CD14-positive monocyte (primary cell): ENCODE measurements at regions not wholly inside any gene's neighbourhood (a gene's known extent, or its start where the extent isn't known, plus 50 kb on each side); places are given as distances from the start of the nearest gene placed in this dataset.

Experiments
- DNase-seq, 3 donors: peaks; one replicate each; pipeline ENCODE4 v3.0.0-alpha.2; 2011 to 2022
- H2AFZ ChIP-seq: 2 replicates; pipeline ENCODE4 v1.6.0; 2012; ENCODE audit warnings: mild to moderate bottlenecking, low read depth, low read length, inconsistent platforms; ENCODE audit not compliant: insufficient read depth, poor library complexity, severe bottlenecking
- H3K27ac ChIP-seq, 2 donors: 1 replicate in 1 of 2; 2 replicates in 1 of 2; pipeline ENCODE4 v1.5.1; 2012 to 2013; ENCODE audit warnings: low read length in 2 of 2, control low read depth in 1 of 2, inconsistent platforms in 1 of 2, low read depth in 1 of 2, mild to moderate bottlenecking in 1 of 2
- H3K27me3 ChIP-seq, 2 donors: one replicate each; pipeline versions ENCODE4 v1.6.0 to v1.6.1; 2011 to 2013; ENCODE audit warnings: low read length in 2 of 2; ENCODE audit not compliant: control insufficient read depth in 2 of 2, insufficient read depth in 2 of 2
- H3K36me3 ChIP-seq, 2 donors: replicated peaks in 1 of 2; 1 replicate in 1 of 2; 2 replicates in 1 of 2; pipeline versions ENCODE4 v1.5.1 to v1.6.1; 2012 to 2013; ENCODE audit warnings: low read length in 2 of 2, control low read depth in 1 of 2, inconsistent platforms in 1 of 2, mild to moderate bottlenecking in 1 of 2; ENCODE audit not compliant: insufficient read depth in 2 of 2, control insufficient read depth in 1 of 2
- H3K4me1 ChIP-seq, 2 donors: 1 replicate in 1 of 2; 2 replicates in 1 of 2; pipeline versions ENCODE4 v1.5.1 to v1.6.1; 2012 to 2013; ENCODE audit warnings: low read length in 2 of 2, control low read depth in 1 of 2, inconsistent platforms in 1 of 2, mild to moderate bottlenecking in 1 of 2, moderate library complexity in 1 of 2; ENCODE audit not compliant: insufficient read depth in 2 of 2, control insufficient read depth in 1 of 2
- H3K4me2 ChIP-seq: replicated peaks from 2 replicates; pipeline ENCODE3; 2012; ENCODE audit warnings: low read length, moderate library complexity, mild to moderate bottlenecking; ENCODE audit not compliant: poor library complexity, severe bottlenecking; ENCODE audit errors: extremely low read depth
- H3K4me3 ChIP-seq, 3 experiments: fragments of 200-600 bp in 1 of 3; sonication (generic) in 1 of 3; replicated peaks in 1 of 3; 1 replicate in 2 of 3; 2 replicates in 1 of 3; pipeline ENCODE4 v1.5.1; 2011 to 2013; ENCODE audit warnings: low read length in 3 of 3, mild to moderate bottlenecking in 3 of 3, control low read depth in 2 of 3, low read depth in 2 of 3, inconsistent platforms in 1 of 3, moderate library complexity in 1 of 3
- H3K79me2 ChIP-seq: 2 replicates; pipeline ENCODE4 v1.6.0; 2012; ENCODE audit warnings: mild to moderate bottlenecking, control low read depth, inconsistent platforms, low read length, moderate library complexity; ENCODE audit not compliant: insufficient read depth
- H3K9ac ChIP-seq: 2 replicates; pipeline ENCODE4 v1.6.0; 2017; ENCODE audit warnings: low read length, mild to moderate bottlenecking; ENCODE audit not compliant: insufficient read depth, poor library complexity, severe bottlenecking
- H3K9me3 ChIP-seq, 2 donors: replicated peaks in 1 of 2; 1 replicate in 1 of 2; 2 replicates in 1 of 2; pipeline versions ENCODE4 v1.5.1 to v1.6.1; 2012 to 2013; ENCODE audit warnings: low read length in 2 of 2, control low read depth in 1 of 2; ENCODE audit not compliant: control insufficient read depth in 1 of 2, insufficient read depth in 1 of 2
- H4K20me1 ChIP-seq: 2 replicates; pipeline ENCODE4 v1.6.0; 2012; ENCODE audit warnings: mild to moderate bottlenecking, low read length, control low read depth, moderate library complexity; ENCODE audit not compliant: insufficient read depth
- H3K27ac Mint-ChIP-seq, 7 donors: one replicate each; pipeline ENCODE4 v1.8.0; 2020; ENCODE audit warnings: mild to moderate bottlenecking in 7 of 7, mixed read lengths in 7 of 7, moderate library complexity in 6 of 7, inconsistent platforms in 2 of 7
- H3K27me3 Mint-ChIP-seq, 3 donors: one replicate each; pipeline ENCODE4 v1.8.0; 2021 to 2022; ENCODE audit warnings: low read depth in 3 of 3, mild to moderate bottlenecking in 3 of 3, mixed read lengths in 3 of 3, moderate library complexity in 3 of 3, inconsistent platforms in 1 of 3
- H3K36me3 Mint-ChIP-seq, 2 donors: one replicate each; pipeline ENCODE4 v1.8.0; 2020; ENCODE audit warnings: mixed read lengths in 2 of 2, inconsistent platforms in 1 of 2, mild to moderate bottlenecking in 1 of 2
- H3K4me1 Mint-ChIP-seq: one replicate; pipeline ENCODE4 v1.8.0; 2020; ENCODE audit warnings: mild to moderate bottlenecking, mixed read lengths
- H3K4me3 Mint-ChIP-seq, 2 donors: one replicate each; pipeline ENCODE4 v1.8.0; 2020; ENCODE audit warnings: mild to moderate bottlenecking in 2 of 2, mixed read lengths in 2 of 2, moderate library complexity in 1 of 2
- H3K9me3 Mint-ChIP-seq, 7 donors: one replicate each; pipeline ENCODE4 v1.8.0; 2020 to 2022; ENCODE audit warnings: mixed read lengths in 7 of 7, mild to moderate bottlenecking in 6 of 7, moderate library complexity in 6 of 7, inconsistent platforms in 2 of 7
- CTCF ChIP-seq: fragments of 200-600 bp; IDR thresholded peaks from one replicate; pipeline ENCODE4 v1.8.0; 2022; ENCODE audit warnings: antibody characterized with exemption, mild to moderate bottlenecking
- WGBS: methylation state at CpG from one replicate; pipeline ENCODE4 v1.1.5; 2013; ENCODE audit warnings: missing lambda C conversion rate; ENCODE audit not compliant: insufficient coverage; 5-methylcytosine and 5-hydroxymethylcytosine counted together
- intact Hi-C, 2 donors: fragments of 100-400 bp; cut with micrococcal nuclease; formaldehyde crosslinking; loops; one replicate each; pipeline versions ENCODE4 v1.15.0 to v1.15.1; 2023

GRCh38 chr2:59986511-59986910 lies 566.9 kb downstream of the BCL11A start:
- Mint-ChIP-seq H3K36me3 (no peaks in the 10 kb centered on the region), H3K4me3 (no peak overlapping the region), H3K27ac (no peak overlapping the region), H3K4me1 (no peaks in the 10 kb centered on the region), H3K27me3 (no peaks in the 10 kb centered on the region), H3K9me3 (peaks cover 0 to 2% (median 0%) of the 10 kb centered on the region in 7 donors)
- Histone ChIP-seq H3K36me3 (no peaks in the 10 kb centered on the region), H3K9me3 (no peaks in the 10 kb centered on the region), H2AFZ (no peak overlapping the region), H3K27me3 (no peaks in the 10 kb centered on the region), H3K27ac (no peak overlapping the region), H3K4me2 (no peak overlapping the region), H3K4me1 (no peaks in the 10 kb centered on the region), H3K79me2 (no peaks in the 10 kb centered on the region), H3K4me3 (no peak overlapping the region), H3K9ac (no peak overlapping the region), H4K20me1 (no peaks in the 10 kb centered on the region)
- no peak for TF ChIP-seq CTCF
- DNase-seq = no peak
- intact Hi-C loops = no loop called here
- 100% methylated on average over 2 of the region's 4 CpGs for WGBS

- Histone ChIP-seq H3K4me1 (no peaks in the 10 kb centered on the region), H3K9me3 (no peaks in the 10 kb centered on the region), H4K20me1 (no peaks in the 10 kb centered on the region), H3K9ac (no peak overlapping the region), H3K4me3 (no peak overlapping the region), H3K36me3 (no peaks in the 10 kb centered on the region), H3K79me2 (no peaks in the 10 kb centered on the region), H3K27ac (no peak overlapping the region), H2AFZ (no peak overlapping the region), H3K27me3 (no peaks in the 10 kb centered on the region), H3K4me2 (no peak overlapping the region)
- no peaks in the 10 kb centered on the region for H3K27me3 Mint-ChIP-seq
- DNase-seq = no peak
- H3K27ac Mint-ChIP-seq = no peak overlapping the region
- H3K36me3 Mint-ChIP-seq = no peaks in the 10 kb centered on the region
- no peaks in the 10 kb centered on the region for H3K4me1 Mint-ChIP-seq
- H3K9me3 Mint-ChIP-seq = peaks cover 0 to 2% (median 0%) of the 10 kb centered on the region in 7 donors
- no peak overlapping the region for H3K4me3 Mint-ChIP-seq
- intact Hi-C loops = no loop called here
- TF ChIP-seq CTCF = no peak
- no CpG with 5 or more reads among the region's 3 CpGs for WGBS
Observed at GRCh38 chr2:59985923-59986322, 567.5 kb downstream of the BCL11A start.
